ENCODE measurements at regions not wholly inside any gene's neighbourhood (a gene's known extent, or its start where the extent isn't known, plus 50 kb on each side); places are given as distances from the start of the nearest gene placed in this dataset.

- no peak for DNase-seq
These were observed 98.6 kb upstream of the F3 start for GRCh38 chr1:94640125-94640524.

- no peak for DNase-seq
These were observed 95.6 kb upstream of the F3 start for GRCh38 chr1:94637121-94637520.

- DNase-seq = no peak
These were observed 95.1 kb upstream of the F3 start for GRCh38 chr1:94636624-94637023.

DNA sequence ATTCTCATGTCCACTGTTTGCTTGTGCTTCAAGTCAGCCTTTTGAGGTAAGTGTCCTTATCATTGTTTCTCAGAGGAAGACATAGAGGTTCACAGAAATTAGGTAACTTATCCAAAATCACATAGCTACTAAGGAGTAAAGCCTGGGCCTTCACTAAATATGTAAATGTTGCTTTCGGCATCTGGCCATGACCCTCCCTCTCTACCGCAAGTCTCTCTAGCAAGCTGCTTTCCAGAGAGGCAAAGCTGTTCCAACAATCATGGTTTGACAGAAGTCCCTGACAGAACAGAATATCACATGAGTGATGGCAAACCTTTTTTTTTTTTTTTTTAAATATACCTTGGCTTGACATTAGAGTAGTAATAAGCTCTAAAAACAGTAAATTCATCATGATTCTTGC is 94.5 kb upstream of the F3 start:
- DNase-seq = no peak

DNA sequence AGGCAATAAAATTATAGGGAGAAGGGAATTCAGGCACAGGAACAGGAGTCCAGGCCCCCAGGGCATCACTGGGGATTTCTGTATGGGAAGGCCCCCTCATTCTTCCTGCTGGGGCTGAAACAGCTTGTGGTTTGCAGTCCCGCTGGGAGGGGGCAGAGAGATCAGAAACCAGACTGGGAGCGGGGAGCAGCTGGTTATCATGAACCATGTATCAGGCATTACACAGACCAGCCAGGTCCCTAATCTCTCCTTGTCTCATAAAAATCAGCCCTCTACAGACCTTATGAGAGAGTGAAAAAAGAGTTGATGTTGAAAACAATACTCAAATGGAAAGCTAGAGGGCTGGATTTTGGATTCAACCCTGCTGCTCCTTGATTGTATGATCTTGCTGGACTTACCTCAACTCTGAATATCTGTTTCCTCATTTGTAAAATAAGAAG is 93.4 kb upstream of the F3 start:
- DNase-seq = no peak

GRCh38 chr1:94633051-94633450 is 91.5 kb upstream of the F3 start:
- DNase-seq = no peak

DNA sequence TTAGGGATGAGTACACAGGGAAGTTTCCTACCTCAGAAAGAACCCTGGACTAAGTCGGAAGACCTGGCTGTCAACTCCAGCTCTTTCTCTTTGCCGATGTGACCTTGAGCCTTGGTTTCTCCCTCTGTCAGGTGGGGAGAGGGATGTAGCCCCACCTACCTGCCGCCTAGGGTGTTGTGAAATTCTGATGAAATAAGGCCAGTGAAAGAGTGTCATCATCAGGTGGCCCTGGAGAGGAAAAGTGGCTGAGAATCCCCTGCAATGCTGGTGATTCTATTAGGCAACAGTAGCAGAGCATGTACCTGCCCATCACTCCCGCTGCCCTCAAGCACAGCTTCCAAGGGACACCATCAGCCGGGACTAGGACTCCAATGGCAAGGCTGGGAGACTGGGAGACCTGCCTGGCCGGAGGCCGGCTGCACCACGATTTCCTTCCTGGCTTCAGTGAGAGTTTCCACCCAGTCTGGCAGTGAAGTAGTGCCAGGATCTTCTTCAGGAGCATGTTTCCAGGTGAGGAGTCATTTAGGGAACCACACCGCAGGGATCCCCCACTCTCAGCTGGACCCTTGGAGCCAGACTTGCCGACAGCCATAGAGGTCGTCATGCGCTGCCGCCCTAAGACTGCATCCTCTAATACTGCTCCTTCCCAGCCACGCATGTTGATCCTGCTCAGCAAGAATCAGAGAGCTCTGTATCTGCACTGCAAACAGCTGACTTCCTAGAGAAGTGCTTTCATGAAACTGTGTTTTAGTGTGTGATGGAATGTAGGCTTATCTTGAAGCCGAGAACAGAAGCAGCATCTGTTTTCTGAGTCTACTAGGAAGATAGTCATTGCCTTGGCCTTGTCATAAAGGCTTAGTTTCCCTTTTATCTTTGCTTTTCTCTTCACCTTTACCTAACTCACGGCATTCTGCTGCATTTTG is 88.0 kb upstream of the F3 start:
- DNase-seq = no peak

DNA sequence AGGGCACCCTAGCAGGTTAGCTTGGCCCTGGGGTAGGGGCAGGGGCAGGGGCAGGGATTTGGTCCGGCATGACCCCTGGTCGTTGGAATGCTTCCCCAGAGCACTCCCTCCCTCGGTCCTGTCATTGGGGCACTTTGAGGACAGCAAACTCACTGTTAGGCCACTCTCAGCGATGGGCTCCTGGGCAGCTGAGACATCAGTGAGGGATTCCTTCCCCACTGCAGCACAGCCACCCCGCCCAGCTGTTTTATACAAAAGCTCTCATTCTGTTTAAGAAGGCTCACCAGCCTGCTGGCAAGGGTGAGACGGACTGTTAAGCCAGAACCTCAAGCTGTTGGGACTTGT is 86.9 kb upstream of the F3 start:
- no peak for DNase-seq

GRCh38 chr1:94627771-94628498 is 86.4 kb upstream of the F3 start:
- DNase-seq = no peak

DNA sequence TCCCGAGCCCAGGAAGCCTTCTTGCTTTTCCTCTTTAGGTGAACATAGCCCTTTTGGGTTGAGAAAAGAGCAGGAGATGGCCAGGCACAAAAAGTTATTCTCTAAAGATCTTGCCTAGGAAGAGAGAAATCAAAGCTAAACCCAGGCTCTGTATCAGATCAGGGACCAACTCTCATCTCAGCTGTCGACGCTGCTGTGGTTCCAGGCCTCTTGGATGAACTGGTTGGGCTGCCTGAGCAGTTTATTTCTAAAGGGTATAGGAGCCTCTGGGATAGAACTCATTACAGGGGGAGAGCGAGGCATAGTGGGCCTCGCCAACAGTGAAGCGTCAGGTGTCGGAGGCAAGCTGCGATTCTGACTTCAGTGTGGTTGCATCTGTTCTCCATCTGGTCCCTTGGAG is 82.6 kb upstream of the F3 start:
- DNase-seq = no peak

GRCh38 chr1:94623560-94624148 is 82.1 kb upstream of the F3 start:
- DNase-seq = no peak

DNA sequence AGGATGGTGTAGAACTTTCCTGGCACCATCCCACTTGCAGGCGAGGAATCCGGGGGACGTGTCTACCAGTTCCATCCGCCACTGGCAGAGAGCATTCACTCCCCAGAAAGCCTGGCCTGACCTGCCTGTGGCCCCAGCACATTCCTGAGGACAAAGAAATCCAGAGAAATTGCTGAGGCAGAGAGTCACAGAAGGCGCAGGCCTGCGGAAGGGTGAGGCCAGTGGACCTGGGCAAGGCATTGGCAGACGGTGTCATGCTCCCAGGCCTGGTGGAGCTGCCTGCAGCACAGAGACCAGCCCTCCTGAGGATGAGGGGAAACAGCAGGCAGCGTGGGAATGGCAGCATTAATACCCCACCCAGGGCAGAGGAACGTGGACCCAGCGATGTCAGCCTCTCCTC is 81.2 kb upstream of the F3 start:
- DNase-seq = no peak

DNA sequence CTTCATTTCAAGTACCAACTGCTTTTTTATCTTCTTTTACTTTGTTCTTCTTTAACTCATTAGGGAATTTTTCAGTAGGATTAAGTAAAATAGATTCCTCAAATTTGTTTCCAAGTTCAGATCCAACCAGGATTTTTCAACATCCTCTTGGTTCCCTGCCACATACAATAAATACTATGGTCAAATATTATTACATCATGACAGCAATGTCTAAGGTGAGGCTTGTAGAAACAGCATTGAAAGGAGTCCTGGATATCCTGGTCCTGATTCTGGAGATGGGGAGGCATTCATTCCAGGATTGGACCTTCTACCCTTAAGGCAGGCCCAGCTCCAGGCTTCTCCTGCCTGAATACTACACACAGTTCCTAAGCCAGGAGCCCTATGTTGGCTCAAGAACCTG is 80.2 kb upstream of the F3 start:
- DNase-seq = no peak

DNA sequence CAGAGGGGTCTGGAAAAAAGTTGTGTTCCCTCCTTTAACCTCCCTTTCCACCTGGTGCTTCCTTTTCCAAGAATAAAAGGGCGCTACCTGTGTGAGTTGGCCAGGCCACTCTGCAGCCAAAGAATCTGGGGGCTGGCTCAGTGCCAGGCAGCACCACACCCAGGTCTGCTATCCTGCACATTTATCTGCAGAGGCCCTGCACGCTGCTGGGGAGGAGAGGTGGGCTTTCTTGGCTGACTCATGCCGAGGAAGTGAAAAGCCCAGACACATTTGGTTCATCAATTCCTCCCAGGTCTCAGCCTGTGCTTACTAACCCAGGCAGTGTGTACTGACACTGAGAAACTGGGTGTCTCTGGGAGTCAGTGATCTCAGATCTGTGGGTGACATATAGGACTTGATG is 79.8 kb upstream of the F3 start:
- DNase-seq = no peak

DNA sequence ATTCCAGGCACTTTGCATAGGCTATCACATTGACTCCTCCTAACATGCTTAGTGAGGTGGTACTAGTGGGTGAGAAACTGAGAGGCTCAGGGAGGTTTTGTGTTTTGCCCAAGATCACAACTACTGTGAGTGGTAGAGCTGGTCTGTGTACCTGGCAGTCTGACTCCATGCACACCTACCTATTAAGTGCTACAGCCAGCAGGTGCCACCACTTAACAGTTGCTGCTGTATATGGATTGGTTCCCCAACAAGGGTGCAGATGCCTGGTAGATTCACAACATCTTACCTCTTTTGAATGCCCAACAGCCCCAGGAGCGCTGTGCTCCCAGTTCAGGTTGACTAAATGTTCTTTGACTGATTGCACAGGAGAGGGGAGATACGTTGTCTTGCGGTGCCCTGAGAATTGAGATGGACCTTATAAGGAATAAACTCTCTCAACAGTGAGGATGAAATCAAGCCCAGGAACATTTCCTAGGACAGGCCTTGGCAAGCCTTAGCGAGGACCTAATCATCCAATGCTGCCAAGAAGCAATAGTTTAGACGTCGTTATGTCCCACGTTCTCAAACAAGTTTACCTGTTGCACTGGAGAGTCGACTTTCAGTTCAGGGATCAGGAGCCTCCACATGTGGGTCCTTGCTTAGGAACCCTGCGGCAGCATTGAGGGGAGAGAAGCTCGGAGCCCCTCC is 78.9 kb upstream of the F3 start:
- no peak for DNase-seq

DNA sequence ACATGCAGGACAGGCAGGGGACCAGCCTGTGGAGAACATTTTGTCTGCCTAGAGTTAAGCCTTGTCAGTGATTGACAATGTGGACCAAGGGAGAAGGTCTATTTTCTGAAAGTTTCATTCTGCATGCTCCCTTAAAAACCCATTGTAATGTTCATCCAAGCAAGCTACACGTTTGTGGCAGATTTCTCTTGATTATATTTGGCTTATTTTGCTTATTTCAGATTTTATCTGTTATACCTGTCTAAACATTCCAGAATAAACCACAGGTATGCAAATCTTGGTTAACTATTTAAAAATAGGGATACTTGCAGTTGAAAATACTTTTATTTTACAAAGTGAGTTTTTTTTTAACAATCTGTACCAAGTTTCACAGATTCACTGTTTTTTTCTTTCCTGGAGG is 78.2 kb upstream of the F3 start:
- DNase-seq = no peak

DNA sequence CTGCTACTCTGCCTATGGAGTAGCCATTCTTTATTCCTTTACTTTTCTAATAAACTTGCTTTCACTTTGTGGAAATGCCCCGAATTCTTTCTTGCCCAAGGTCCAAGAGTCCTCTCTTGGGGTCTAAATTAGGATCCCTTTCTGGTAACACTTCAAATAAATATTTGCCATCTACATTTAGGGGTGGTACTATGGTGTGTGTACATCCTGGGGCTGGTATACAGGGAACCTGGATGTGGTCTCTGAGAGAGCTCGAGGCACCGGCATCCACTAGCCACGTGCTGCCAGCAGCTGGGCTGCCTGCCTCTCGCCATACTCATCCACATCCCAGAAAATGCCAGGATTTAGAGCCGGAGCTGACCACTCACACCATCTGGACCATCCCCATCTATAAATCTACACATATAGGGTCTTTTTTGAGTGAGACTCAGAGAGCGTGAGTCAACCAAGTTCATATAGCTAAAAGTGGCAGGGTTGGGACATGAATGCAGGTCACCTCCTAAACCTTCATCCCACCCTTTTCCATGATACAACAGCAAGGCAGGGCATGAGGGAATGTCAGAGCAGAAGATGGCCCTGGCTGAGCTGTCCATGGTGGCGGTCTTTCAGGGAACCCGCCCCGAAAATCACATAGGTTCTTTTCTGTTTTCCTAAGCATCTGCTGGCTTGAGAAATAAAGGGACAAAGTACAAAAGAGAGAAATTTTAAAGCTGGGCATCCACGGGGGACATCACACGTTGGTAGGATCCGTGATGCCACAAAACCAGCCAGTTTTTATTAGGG is 76.6 kb upstream of the F3 start:
- DNase-seq = no peak

GRCh38 chr1:94617134-94617805 is 75.7 kb upstream of the F3 start:
- no peak for DNase-seq

DNA sequence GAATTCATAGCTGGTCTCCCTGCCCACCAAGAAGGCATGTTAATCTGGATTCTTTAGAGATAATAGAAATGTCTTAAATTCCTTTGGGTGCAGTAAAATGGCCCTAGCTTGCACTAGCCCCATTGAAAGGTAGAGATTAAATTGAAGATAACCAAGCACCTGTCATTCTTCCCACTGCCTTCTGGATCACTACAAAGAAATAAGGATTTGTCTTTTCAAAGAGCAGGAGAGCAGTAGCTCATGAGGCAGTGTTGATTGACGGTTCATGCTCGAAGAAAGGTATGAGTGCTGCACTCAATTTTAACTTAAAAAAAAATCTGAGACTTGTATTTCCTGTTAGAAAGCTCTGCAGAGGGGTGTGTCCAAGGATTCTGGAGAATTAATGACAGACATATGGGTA is 74.9 kb upstream of the F3 start:
- no peak for DNase-seq

- no peak for DNase-seq
These were observed 73.4 kb upstream of the F3 start for GRCh38 chr1:94614996-94615395.

- no peak for DNase-seq
These were observed 72.7 kb upstream of the F3 start for GRCh38 chr1:94614168-94614815.
